OCI-LY3 (cell line): ENCODE measurements at regions not wholly inside any gene's neighbourhood (a gene's known extent, or its start where the extent isn't known, plus 50 kb on each side); places are given as distances from the start of the nearest gene placed in this dataset.

Experiments
- CTCF ChIP-seq: fragments of 200-600, 300-600 bp; sonication (generic); IDR thresholded peaks from 2 replicates; pipeline ENCODE4 v1.5.1; 2014; ENCODE audit warnings: antibody characterized with exemption, low read length, low read depth
- EZH2phosphoT487 ChIP-seq: fragments of 200-600 bp; shearing (Covaris generic); IDR thresholded peaks from 2 replicates; pipeline ENCODE4 v1.6.1; 2018; ENCODE audit warnings: antibody characterized with exemption, mixed run types, low read depth

GRCh38 chr2:239884875-239885274 is 140.3 kb downstream of the NDUFA10 start:
- TF ChIP-seq EZH2phosphoT487 (no peak), CTCF (no peak)
